ENCODE measurements at regions not wholly inside any gene's neighbourhood (a gene's known extent, or its start where the extent isn't known, plus 50 kb on each side); places are given as distances from the start of the nearest gene placed in this dataset.

DNA sequence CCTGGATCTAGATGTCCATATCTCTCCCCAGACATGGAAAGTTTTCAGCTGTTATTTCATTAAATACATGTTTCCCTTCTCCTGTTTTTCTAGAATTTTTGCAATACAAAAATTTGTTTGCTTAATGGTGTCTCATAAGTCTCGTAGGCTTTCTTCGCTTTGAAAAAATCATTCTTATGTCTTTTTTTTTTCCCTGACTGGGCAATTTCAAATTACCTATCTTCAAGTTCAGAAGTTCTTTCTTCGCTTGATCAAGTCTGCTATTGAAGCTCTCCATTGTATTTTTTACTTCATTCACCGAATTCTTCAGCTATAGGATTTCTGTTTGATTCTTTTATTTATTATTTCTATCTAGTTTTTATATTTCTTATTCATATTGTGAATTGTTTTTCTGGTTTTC is 130.2 kb upstream of the WSCD2 start:
- no peaks in the 10 kb centered on the region for H3K4me1 ChIP-seq (ENCODE audit: control insufficient read depth in 1 of 2, insufficient read depth in 2 of 2, low read depth in 1 of 2, low read length in 1 of 2)
- no peaks in the 10 kb centered on the region for H3K9me2 ChIP-seq
- WGBS (ENCODE audit: low lambda C conversion rate) = 35% methylated on average over 4 of the region's 4 CpGs
- no peak overlapping the region for H3K9ac ChIP-seq
- H2AFZ ChIP-seq (ENCODE audit: low read depth) = no peak overlapping the region
- no peak overlapping the region for H3K27ac ChIP-seq (ENCODE audit: low read depth in 2 of 2, low read length in 1 of 2)
- H3F3A ChIP-seq (replicated peaks; ENCODE audit: insufficient read depth) = no peaks in the 10 kb centered on the region
- no peaks in the 10 kb centered on the region for H3K27me3 ChIP-seq (ENCODE audit: insufficient read depth)
- TF ChIP-seq ELF1 (IDR thresholded peaks at IDR 0.05) (no peak), GABPA (IDR thresholded peaks at IDR 0.05; ENCODE audit: low read depth) (no peak), TCF12 (IDR thresholded peaks at IDR 0.05) (no peak), TAF1 (IDR thresholded peaks at IDR 0.05; ENCODE audit: borderline replicate concordance, low read depth, low read length) (no peak), FOXM1 (IDR thresholded peaks at IDR 0.05; ENCODE audit: low read depth) (no peak), RCOR1 (IDR thresholded peaks at IDR 0.05; ENCODE audit: low read length) (no peak), EP300 (IDR thresholded peaks at IDR 0.05; ENCODE audit: borderline replicate concordance in 1 of 2, low read depth in 1 of 2, low read length in 1 of 2) (no peak), SIN3A (IDR thresholded peaks at IDR 0.05; ENCODE audit: borderline replicate concordance, low read depth, low read length) (no peak), MEF2A (IDR thresholded peaks at IDR 0.05; ENCODE audit: borderline replicate concordance, low read depth) (no peak), YY1 (IDR thresholded peaks at IDR 0.05; ENCODE audit: low read depth) (no peak)
- TF ChIP-seq, protein P1, sequence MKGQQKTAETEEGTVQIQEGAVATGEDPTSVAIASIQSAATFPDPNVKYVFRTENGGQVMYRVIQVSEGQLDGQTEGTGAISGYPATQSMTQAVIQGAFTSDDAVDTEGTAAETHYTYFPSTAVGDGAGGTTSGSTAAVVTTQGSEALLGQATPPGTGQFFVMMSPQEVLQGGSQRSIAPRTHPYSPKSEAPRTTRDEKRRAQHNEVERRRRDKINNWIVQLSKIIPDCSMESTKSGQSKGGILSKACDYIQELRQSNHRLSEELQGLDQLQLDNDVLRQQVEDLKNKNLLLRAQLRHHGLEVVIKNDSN (IDR thresholded peaks at IDR 0.05; ENCODE audit: borderline replicate concordance, low read depth) = no peak
- TF ChIP-seq, protein P2, sequence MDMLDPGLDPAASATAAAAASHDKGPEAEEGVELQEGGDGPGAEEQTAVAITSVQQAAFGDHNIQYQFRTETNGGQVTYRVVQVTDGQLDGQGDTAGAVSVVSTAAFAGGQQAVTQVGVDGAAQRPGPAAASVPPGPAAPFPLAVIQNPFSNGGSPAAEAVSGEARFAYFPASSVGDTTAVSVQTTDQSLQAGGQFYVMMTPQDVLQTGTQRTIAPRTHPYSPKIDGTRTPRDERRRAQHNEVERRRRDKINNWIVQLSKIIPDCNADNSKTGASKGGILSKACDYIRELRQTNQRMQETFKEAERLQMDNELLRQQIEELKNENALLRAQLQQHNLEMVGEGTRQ (IDR thresholded peaks at IDR 0.05; ENCODE audit: borderline replicate concordance, low read depth, low read length) = no peak
- H3K9me3 ChIP-seq = peaks cover 3% of the 10 kb centered on the region; the same call in 1 of the 2 replicates
- no peak overlapping the region for H3K4me2 ChIP-seq
- ChIA-PET CTCF (interaction anchor here (0.7 to 1.2 kb wide), 2 partner anchors 21 to 57 kb away, joined by 3 read pairs; no protein-coding TSS in a partner anchor), POLR2A (no interaction called here)
- H3K36me3 ChIP-seq (replicated peaks in 1 of 2; ENCODE audit: control insufficient read depth in 1 of 2, insufficient read depth in 2 of 2, low read length in 1 of 2) = no peaks in the 10 kb centered on the region
- H3K4me3 ChIP-seq (ENCODE audit: low read depth in 2 of 2, low read length in 1 of 2) = no peak overlapping the region
- DNase-seq = no peak
- no peaks in the 10 kb centered on the region for H4K20me1 ChIP-seq (ENCODE audit: insufficient read depth)
- no peaks in the 10 kb centered on the region for H3K79me2 ChIP-seq (ENCODE audit: insufficient read depth)

DNA sequence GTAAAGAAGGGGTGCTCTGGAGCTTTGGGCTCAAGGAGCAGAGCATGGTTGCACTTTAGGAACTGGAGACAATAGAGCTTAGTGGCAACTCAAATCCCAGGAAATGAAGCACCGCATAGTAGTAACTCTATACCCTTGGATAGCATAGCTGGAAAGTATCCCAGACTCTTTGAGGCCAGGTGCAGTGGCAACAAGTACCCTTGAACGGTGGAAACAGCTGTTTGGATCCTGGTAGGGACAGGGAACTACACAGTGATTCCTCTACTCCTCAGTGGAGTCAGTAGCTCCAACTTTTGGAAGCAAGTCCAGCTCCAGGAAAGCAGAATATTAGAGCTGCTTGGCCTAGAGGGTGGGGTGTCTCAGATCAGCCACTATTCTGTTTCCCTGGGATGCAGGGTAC is 129.0 kb upstream of the WSCD2 start:
- no peak for DNase-seq
- WGBS (ENCODE audit: low lambda C conversion rate) = 35% methylated on average over 2 of the region's 2 CpGs
- H3K9me3 ChIP-seq = peaks cover 3% of the 10 kb centered on the region; the same call in 1 of the 2 replicates
- H4K20me1 ChIP-seq (ENCODE audit: insufficient read depth) = no peaks in the 10 kb centered on the region
- H3K36me3 ChIP-seq (replicated peaks in 1 of 2; ENCODE audit: control insufficient read depth in 1 of 2, insufficient read depth in 2 of 2, low read length in 1 of 2) = no peaks in the 10 kb centered on the region
- POLR2A ChIA-PET = no interaction called here
- H3K9me2 ChIP-seq = no peaks in the 10 kb centered on the region
- H3K4me1 ChIP-seq (ENCODE audit: control insufficient read depth in 1 of 2, insufficient read depth in 2 of 2, low read depth in 1 of 2, low read length in 1 of 2) = no peaks in the 10 kb centered on the region
- H3K79me2 ChIP-seq (ENCODE audit: insufficient read depth) = no peaks in the 10 kb centered on the region
- H3K4me3 ChIP-seq (ENCODE audit: low read depth in 2 of 2, low read length in 1 of 2) = no peak overlapping the region
- H3K27me3 ChIP-seq (ENCODE audit: insufficient read depth) = no peaks in the 10 kb centered on the region
- CTCF ChIA-PET = interaction anchor here (1.2 kb wide), 1 partner anchor 10 kb away, joined by 6 read pairs; no protein-coding TSS in a partner anchor
- no peak overlapping the region for H3K9ac ChIP-seq
- no peaks in the 10 kb centered on the region for H3F3A ChIP-seq (replicated peaks; ENCODE audit: insufficient read depth)
- H2AFZ ChIP-seq (ENCODE audit: low read depth) = no peak overlapping the region
- H3K4me2 ChIP-seq = no peak overlapping the region
- H3K27ac ChIP-seq (ENCODE audit: low read depth in 2 of 2, low read length in 1 of 2) = no peak overlapping the region
- TF ChIP-seq, protein P3, sequence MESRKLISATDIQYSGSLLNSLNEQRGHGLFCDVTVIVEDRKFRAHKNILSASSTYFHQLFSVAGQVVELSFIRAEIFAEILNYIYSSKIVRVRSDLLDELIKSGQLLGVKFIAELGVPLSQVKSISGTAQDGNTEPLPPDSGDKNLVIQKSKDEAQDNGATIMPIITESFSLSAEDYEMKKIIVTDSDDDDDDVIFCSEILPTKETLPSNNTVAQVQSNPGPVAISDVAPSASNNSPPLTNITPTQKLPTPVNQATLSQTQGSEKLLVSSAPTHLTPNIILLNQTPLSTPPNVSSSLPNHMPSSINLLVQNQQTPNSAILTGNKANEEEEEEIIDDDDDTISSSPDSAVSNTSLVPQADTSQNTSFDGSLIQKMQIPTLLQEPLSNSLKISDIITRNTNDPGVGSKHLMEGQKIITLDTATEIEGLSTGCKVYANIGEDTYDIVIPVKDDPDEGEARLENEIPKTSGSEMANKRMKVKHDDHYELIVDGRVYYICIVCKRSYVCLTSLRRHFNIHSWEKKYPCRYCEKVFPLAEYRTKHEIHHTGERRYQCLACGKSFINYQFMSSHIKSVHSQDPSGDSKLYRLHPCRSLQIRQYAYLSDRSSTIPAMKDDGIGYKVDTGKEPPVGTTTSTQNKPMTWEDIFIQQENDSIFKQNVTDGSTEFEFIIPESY (IDR thresholded peaks at IDR 0.05; ENCODE audit: borderline replicate concordance, low read depth) = no peak
- no peak for TF ChIP-seq SIN3A (IDR thresholded peaks at IDR 0.05; ENCODE audit: borderline replicate concordance, low read depth, low read length)
- no peak for TF ChIP-seq GATA2 (CRISPR knock-in tag; IDR thresholded peaks at IDR 0.05)
- TF ChIP-seq EP300 (IDR thresholded peaks at IDR 0.05; ENCODE audit: borderline replicate concordance in 1 of 2, low read depth in 1 of 2, low read length in 1 of 2) = no peak
- TF ChIP-seq RCOR1 (IDR thresholded peaks at IDR 0.05; ENCODE audit: low read length) = no peak
- TF ChIP-seq, protein P4, sequence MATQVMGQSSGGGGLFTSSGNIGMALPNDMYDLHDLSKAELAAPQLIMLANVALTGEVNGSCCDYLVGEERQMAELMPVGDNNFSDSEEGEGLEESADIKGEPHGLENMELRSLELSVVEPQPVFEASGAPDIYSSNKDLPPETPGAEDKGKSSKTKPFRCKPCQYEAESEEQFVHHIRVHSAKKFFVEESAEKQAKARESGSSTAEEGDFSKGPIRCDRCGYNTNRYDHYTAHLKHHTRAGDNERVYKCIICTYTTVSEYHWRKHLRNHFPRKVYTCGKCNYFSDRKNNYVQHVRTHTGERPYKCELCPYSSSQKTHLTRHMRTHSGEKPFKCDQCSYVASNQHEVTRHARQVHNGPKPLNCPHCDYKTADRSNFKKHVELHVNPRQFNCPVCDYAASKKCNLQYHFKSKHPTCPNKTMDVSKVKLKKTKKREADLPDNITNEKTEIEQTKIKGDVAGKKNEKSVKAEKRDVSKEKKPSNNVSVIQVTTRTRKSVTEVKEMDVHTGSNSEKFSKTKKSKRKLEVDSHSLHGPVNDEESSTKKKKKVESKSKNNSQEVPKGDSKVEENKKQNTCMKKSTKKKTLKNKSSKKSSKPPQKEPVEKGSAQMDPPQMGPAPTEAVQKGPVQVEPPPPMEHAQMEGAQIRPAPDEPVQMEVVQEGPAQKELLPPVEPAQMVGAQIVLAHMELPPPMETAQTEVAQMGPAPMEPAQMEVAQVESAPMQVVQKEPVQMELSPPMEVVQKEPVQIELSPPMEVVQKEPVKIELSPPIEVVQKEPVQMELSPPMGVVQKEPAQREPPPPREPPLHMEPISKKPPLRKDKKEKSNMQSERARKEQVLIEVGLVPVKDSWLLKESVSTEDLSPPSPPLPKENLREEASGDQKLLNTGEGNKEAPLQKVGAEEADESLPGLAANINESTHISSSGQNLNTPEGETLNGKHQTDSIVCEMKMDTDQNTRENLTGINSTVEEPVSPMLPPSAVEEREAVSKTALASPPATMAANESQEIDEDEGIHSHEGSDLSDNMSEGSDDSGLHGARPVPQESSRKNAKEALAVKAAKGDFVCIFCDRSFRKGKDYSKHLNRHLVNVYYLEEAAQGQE (IDR thresholded peaks at IDR 0.05; ENCODE audit: low read depth, low read length) = no peak
- TF ChIP-seq FOXJ3 (CRISPR knock-in tag; IDR thresholded peaks at IDR 0.05) = no peak
- no peak for TF ChIP-seq ELF1 (IDR thresholded peaks at IDR 0.05)
- no peak for TF ChIP-seq EZH2phosphoT487 (IDR thresholded peaks at IDR 0.05; ENCODE audit: borderline replicate concordance, low read depth)
- TF ChIP-seq, protein P5, sequence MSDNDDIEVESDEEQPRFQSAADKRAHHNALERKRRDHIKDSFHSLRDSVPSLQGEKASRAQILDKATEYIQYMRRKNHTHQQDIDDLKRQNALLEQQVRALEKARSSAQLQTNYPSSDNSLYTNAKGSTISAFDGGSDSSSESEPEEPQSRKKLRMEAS (IDR thresholded peaks at IDR 0.05; ENCODE audit: low read depth) = no peak
- no peak for TF ChIP-seq POLR2AphosphoS5 (IDR thresholded peaks at IDR 0.05; ENCODE audit: low read depth, low read length)

Data from SK-N-SH (cell line).